ES-I3 (cell line): ENCODE measurements at regions not wholly inside any gene's neighbourhood (a gene's known extent, or its start where the extent isn't known, plus 50 kb on each side); places are given as distances from the start of the nearest gene placed in this dataset.

ENCODE experiments used
- H3K36me3 ChIP-seq: 2 replicates; pipeline ENCODE4 v1.6.1; 2013; ENCODE audit warnings: mild to moderate bottlenecking, low read length, control low read depth, moderate library complexity; ENCODE audit not compliant: insufficient read depth
- H3K4me1 ChIP-seq: 2 replicates; pipeline ENCODE4 v1.6.1; 2013; ENCODE audit warnings: mild to moderate bottlenecking, control low read depth, low read length; ENCODE audit not compliant: insufficient read depth
- H3K9ac ChIP-seq: 2 replicates; pipeline ENCODE4 v1.6.1; 2013; ENCODE audit warnings: low read depth, mild to moderate bottlenecking, low read length, moderate library complexity
- H3K9me3 ChIP-seq: 2 replicates; pipeline ENCODE4 v1.6.1; 2013; ENCODE audit warnings: mild to moderate bottlenecking, low read length, moderate library complexity; ENCODE audit not compliant: control insufficient read depth, insufficient read depth

GRCh38 chr10:128714644-128715415 is 588.6 kb upstream of the MKI67 start:
- Histone ChIP-seq H3K36me3 (no peaks in the 10 kb centered on the region), H3K9ac (no peak overlapping the region), H3K9me3 (no peaks in the 10 kb centered on the region), H3K4me1 (no peaks in the 10 kb centered on the region)

GRCh38 chr10:128716181-128716580 is 590.0 kb upstream of the MKI67 start:
- no peaks in the 10 kb centered on the region for H3K9me3 ChIP-seq
- no peak overlapping the region for H3K9ac ChIP-seq
- no peaks in the 10 kb centered on the region for H3K4me1 ChIP-seq
- H3K36me3 ChIP-seq: no peaks in the 10 kb centered on the region

- H3K36me3 ChIP-seq: no peaks in the 10 kb centered on the region
- H3K4me1 ChIP-seq: 0 out of 2 replicates have a peak, but pooled peaks cover 3% of the 10 kb centered on the region
- no peaks in the 10 kb centered on the region for H3K9me3 ChIP-seq
- H3K9ac ChIP-seq: no peak overlapping the region
Observed at GRCh38 chr10:128721963-128722445, 595.8 kb upstream of the MKI67 start.

GRCh38 chr10:128722947-128723346 is 596.7 kb upstream of the MKI67 start:
- Histone ChIP-seq H3K36me3 (no peaks in the 10 kb centered on the region), H3K9ac (no peak overlapping the region), H3K9me3 (no peaks in the 10 kb centered on the region), H3K4me1 (0 out of 2 replicates have a peak, but pooled peaks cover 12% of the 10 kb centered on the region)

- H3K9ac ChIP-seq: no peak overlapping the region
- no peaks in the 10 kb centered on the region for H3K9me3 ChIP-seq
- H3K4me1 ChIP-seq: 0 out of 2 replicates have a peak, but pooled peaks cover 12% of the 10 kb centered on the region
- H3K36me3 ChIP-seq: no peaks in the 10 kb centered on the region
Observed at GRCh38 chr10:128723631-128724205, 597.5 kb upstream of the MKI67 start.

- Histone ChIP-seq H3K9me3 (no peaks in the 10 kb centered on the region), H3K36me3 (no peaks in the 10 kb centered on the region), H3K9ac (no peak overlapping the region), H3K4me1 (0 out of 2 replicates have a peak, but pooled peaks cover 12% of the 10 kb centered on the region)
Observed at GRCh38 chr10:128725531-128725930, 599.3 kb upstream of the MKI67 start.

GRCh38 chr10:128727114-128727513 is 600.9 kb upstream of the MKI67 start:
- no peak overlapping the region for H3K9ac ChIP-seq
- no peaks in the 10 kb centered on the region for H3K36me3 ChIP-seq
- H3K9me3 ChIP-seq: no peaks in the 10 kb centered on the region
- H3K4me1 ChIP-seq: 0 out of 2 replicates have a peak, but pooled peaks cover 12% of the 10 kb centered on the region

- no peaks in the 10 kb centered on the region for H3K36me3 ChIP-seq
- no peaks in the 10 kb centered on the region for H3K9me3 ChIP-seq
- 0 out of 2 replicates have a peak, but pooled peaks cover 12% of the 10 kb centered on the region for H3K4me1 ChIP-seq
- no peak overlapping the region for H3K9ac ChIP-seq
Observed at GRCh38 chr10:128729910-128730420, 603.7 kb upstream of the MKI67 start.

- no peak overlapping the region for H3K9ac ChIP-seq
- no peaks in the 10 kb centered on the region for H3K36me3 ChIP-seq
- 0 out of 2 replicates have a peak, but pooled peaks cover 12% of the 10 kb centered on the region for H3K4me1 ChIP-seq
- no peaks in the 10 kb centered on the region for H3K9me3 ChIP-seq
Observed at GRCh38 chr10:128730922-128731321, 604.7 kb upstream of the MKI67 start.

- Histone ChIP-seq H3K9me3 (no peaks in the 10 kb centered on the region), H3K36me3 (no peaks in the 10 kb centered on the region), H3K4me1 (no peaks in the 10 kb centered on the region), H3K9ac (no peak overlapping the region)
Observed at GRCh38 chr10:128734161-128734560, 607.9 kb upstream of the MKI67 start.

- no peaks in the 10 kb centered on the region for H3K9me3 ChIP-seq
- no peak overlapping the region for H3K9ac ChIP-seq
- no peaks in the 10 kb centered on the region for H3K4me1 ChIP-seq
- no peaks in the 10 kb centered on the region for H3K36me3 ChIP-seq
Observed at GRCh38 chr10:128734734-128735133, 608.5 kb upstream of the MKI67 start.

GRCh38 chr10:128735996-128736395 is 609.8 kb upstream of the MKI67 start:
- Histone ChIP-seq H3K36me3 (no peaks in the 10 kb centered on the region), H3K9ac (no peak overlapping the region), H3K9me3 (no peaks in the 10 kb centered on the region), H3K4me1 (no peaks in the 10 kb centered on the region)

- Histone ChIP-seq H3K9me3 (no peaks in the 10 kb centered on the region), H3K9ac (no peak overlapping the region), H3K4me1 (no peaks in the 10 kb centered on the region; the same call in 1 of the 2 replicates), H3K36me3 (no peaks in the 10 kb centered on the region)
Observed at GRCh38 chr10:128738386-128738915, 612.2 kb upstream of the MKI67 start.

- no peak overlapping the region for H3K9ac ChIP-seq
- H3K4me1 ChIP-seq: peaks cover 6% of the 10 kb centered on the region; the same call in 1 of the 2 replicates
- H3K9me3 ChIP-seq: no peaks in the 10 kb centered on the region
- H3K36me3 ChIP-seq: no peaks in the 10 kb centered on the region
Observed at GRCh38 chr10:128739930-128740329, 613.7 kb upstream of the MKI67 start.
